Gastrocnemius medialis (tissue), 4 donors: ENCODE measurements at regions not wholly inside any gene's neighbourhood (a gene's known extent, or its start where the extent isn't known, plus 50 kb on each side); places are given as distances from the start of the nearest gene placed in this dataset.

Source experiments
- CTCF ChIP-seq, 5 experiments: fragments of 450-650 bp in 3 of 5; fragments of 200-600 bp in 2 of 5; sonication (generic) in 2 of 5; IDR thresholded peaks in 4 of 5; conservative IDR thresholded peaks in 1 of 5; 1 replicate in 4 of 5; 2 replicates in 1 of 5; pipeline ENCODE4 v1.5.1; 2016 to 2019; ENCODE audit warnings: antibody characterized with exemption in 5 of 5, mild to moderate bottlenecking in 3 of 5, moderate library complexity in 3 of 5
- POLR2A ChIP-seq, 2 donors: fragments of 450-650 bp; IDR thresholded peaks; one replicate each; pipeline ENCODE4 v1.6.1; 2017; ENCODE audit warnings: antibody characterized with exemption in 2 of 2, mild to moderate bottlenecking in 2 of 2, moderate library complexity in 2 of 2

GRCh38 chr18:31217038-31217849 is 54.6 kb upstream of the DSC1 start:
- TF ChIP-seq POLR2A (IDR thresholded peaks at IDR 0.05) = no peak
- no peak for TF ChIP-seq CTCF (IDR thresholded peaks at IDR 0.05 in 4 of 5, conservative IDR thresholded peaks at IDR 0.05 in 1 of 5)
